ENCODE measurements at regions not wholly inside any gene's neighbourhood (a gene's known extent, or its start where the extent isn't known, plus 50 kb on each side); places are given as distances from the start of the nearest gene placed in this dataset.

DNA sequence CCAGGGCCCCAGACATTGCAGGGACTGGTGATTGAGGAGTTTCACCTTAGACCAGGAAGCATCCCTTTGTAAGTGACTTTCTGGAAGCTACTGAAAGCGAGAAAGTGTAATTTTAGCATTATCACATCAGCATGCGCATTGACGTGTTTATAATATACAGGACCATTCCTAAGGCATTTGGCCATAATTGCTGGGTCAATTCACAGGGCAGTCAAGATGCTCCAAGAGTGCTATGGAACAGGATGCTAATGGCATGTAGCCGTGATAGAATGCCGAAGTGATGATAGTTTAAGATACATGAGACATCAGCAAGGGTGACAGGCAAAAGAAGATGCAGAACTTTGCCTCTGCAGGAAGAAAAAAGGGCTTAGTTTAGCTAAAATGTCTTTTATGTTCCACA, 347.6 kb upstream of the NBEA start:
- no peak for ATAC-seq (ENCODE audit: low read depth)
- H3K4me1 ChIP-seq (ENCODE audit: control insufficient read depth, insufficient read depth, low read length), result no peaks in the 10 kb centered on the region
- H2BK15ac ChIP-seq (ENCODE audit: low read depth, low read length), result no peak overlapping the region
- H4K20me1 ChIP-seq (ENCODE audit: insufficient read depth, low read length), result no peaks in the 10 kb centered on the region
- no peak overlapping the region for H4K5ac ChIP-seq (ENCODE audit: low read depth, low read length)
- no peaks in the 10 kb centered on the region for H3K9me3 ChIP-seq (ENCODE audit: control insufficient read depth, insufficient read depth, low read length)
- BruUV-seq (replicated peaks), result no TSS peak
- no peaks in the 10 kb centered on the region for H3K79me1 ChIP-seq (ENCODE audit: low read depth in 1 of 2, low read length in 2 of 2)
- no peak overlapping the region for H2BK5ac ChIP-seq (ENCODE audit: low read depth, low read length, poor library complexity, severe bottlenecking)
- no peak overlapping the region for H2BK20ac ChIP-seq (ENCODE audit: low read depth, low read length)
- no peak overlapping the region for H2AK9ac ChIP-seq (replicated peaks; ENCODE audit: low read depth, low read length, poor library complexity)
- TF ChIP-seq RCOR1 (IDR thresholded peaks at IDR 0.05; ENCODE audit: insufficient replicate concordance, low read length) (no peak), RFX5 (IDR thresholded peaks at IDR 0.05; ENCODE audit: low read depth, low read length) (no peak), MAZ (IDR thresholded peaks at IDR 0.05; ENCODE audit: borderline replicate concordance, low read depth, low read length) (no peak), FOS (IDR thresholded peaks at IDR 0.05; ENCODE audit: low read depth, low read length) (no peak)
- no peak overlapping the region for H3K27ac ChIP-seq (ENCODE audit: insufficient read depth, low read length)
- H3K56ac ChIP-seq (ENCODE audit: extremely low read depth, insufficient read depth, low read length), result no peak overlapping the region
- H3K9ac ChIP-seq (ENCODE audit: low read depth, low read length), result no peak overlapping the region
- no peak overlapping the region for H3K4ac ChIP-seq (ENCODE audit: low read depth, low read length)
- H3K23ac ChIP-seq (ENCODE audit: low read depth, low read length), result no peak overlapping the region
- H4K91ac ChIP-seq (ENCODE audit: insufficient read depth, low read depth, low read length), result no peak overlapping the region
- in situ Hi-C loops (cut with MboI; ENCODE audit: low sequenced_read_pairs), result no loop called here
- H3K4me3 ChIP-seq (ENCODE audit: insufficient read depth, low read depth, low read length), result no peak overlapping the region
- dilution Hi-C loops (cut with HindIII; ENCODE audit: low sequenced_read_pairs, unreplicated experiment), result no loop called here
- ChIA-PET CTCF (no interaction called here), POLR2A (ENCODE audit: unreplicated experiment) (no interaction called here)
- no peaks in the 10 kb centered on the region for H3K36me3 ChIP-seq (ENCODE audit: control insufficient read depth, insufficient read depth, low read length)
- H3K9me1 ChIP-seq (ENCODE audit: insufficient read depth, low read length), result no peaks in the 10 kb centered on the region
- no peak overlapping the region for H2AFZ ChIP-seq (replicated peaks; ENCODE audit: low read length, poor library complexity)
- no peaks in the 10 kb centered on the region for H3K27me3 ChIP-seq (ENCODE audit: control insufficient read depth, insufficient read depth, low read length)
- DNase-seq, result no peak
- H2BK120ac ChIP-seq (ENCODE audit: low read depth, low read length), result no peak overlapping the region
- H3K14ac ChIP-seq (replicated peaks; ENCODE audit: low read depth, low read length), result no peak overlapping the region
- H4K8ac ChIP-seq (ENCODE audit: low read depth in 2 of 2, low read length in 2 of 2), result no peak overlapping the region
- no peak overlapping the region for H2AK5ac ChIP-seq (ENCODE audit: low read depth, low read length)
- H3K18ac ChIP-seq (ENCODE audit: low read depth, low read length), result no peak overlapping the region
- WGBS, 2 experiments (ENCODE audit: extremely low coverage in 2 of 2, insufficient read length in 1 of 2), result no CpG with 5 or more reads among the region's 5 CpGs
- intact Hi-C loops (cut with micrococcal nuclease), result no loop called here
- H3K4me2 ChIP-seq (ENCODE audit: low read depth, low read length), result no peak overlapping the region

All from IMR-90 (cell line).